Choroid plexus epithelial cell (primary cell): ENCODE measurements at regions not wholly inside any gene's neighbourhood (a gene's known extent, or its start where the extent isn't known, plus 50 kb on each side); places are given as distances from the start of the nearest gene placed in this dataset.

Experiments
- DNase-seq: peaks from one replicate; pipeline ENCODE4 v3.0.0-alpha.2; 2010; ENCODE audit warnings: low read depth
- H3K4me3 ChIP-seq: 2 replicates; pipeline ENCODE4 v1.5.1; 2011; ENCODE audit warnings: low read depth, mild to moderate bottlenecking, control low read depth, low read length, moderate library complexity
- CTCF ChIP-seq: conservative IDR thresholded peaks from 2 replicates; pipeline ENCODE4 v1.5.1; 2011; ENCODE audit warnings: low read depth, mild to moderate bottlenecking, control low read depth, inconsistent platforms, low read length, moderate library complexity

- TF ChIP-seq CTCF = no peak
- DNase-seq = no peak
- H3K4me3 ChIP-seq = no peak overlapping the region
Observed at GRCh38 chr3:176577447-176577846, 619.8 kb downstream of the TBL1XR1 start.

- DNase-seq = peak; percentile 7
- TF ChIP-seq CTCF = no peak
Observed at GRCh38 chr3:176574786-176575185, 622.5 kb downstream of the TBL1XR1 start.

GRCh38 chr3:176571926-176572325 lies 625.4 kb downstream of the TBL1XR1 start:
- DNase-seq = no peak
- no peak for TF ChIP-seq CTCF
- no peak overlapping the region for H3K4me3 ChIP-seq

More at GRCh38 chr3:176574786-176575185, 622.5 kb downstream of the TBL1XR1 start:
- H3K4me3 ChIP-seq = no peak overlapping the region

GRCh38 chr3:176570992-176571391 lies 626.3 kb downstream of the TBL1XR1 start:
- DNase-seq = no peak
- no peak for TF ChIP-seq CTCF
- no peak overlapping the region for H3K4me3 ChIP-seq

- TF ChIP-seq CTCF = no peak
- H3K4me3 ChIP-seq = no peak overlapping the region
- no peak for DNase-seq
Observed at GRCh38 chr3:176568189-176568588, 629.1 kb downstream of the TBL1XR1 start.

GRCh38 chr3:176566757-176567156 lies 630.5 kb downstream of the TBL1XR1 start:
- no peak overlapping the region for H3K4me3 ChIP-seq
- no peak for DNase-seq
- no peak for TF ChIP-seq CTCF

- DNase-seq = no peak
- TF ChIP-seq CTCF = no peak
- H3K4me3 ChIP-seq = no peak overlapping the region
Observed at GRCh38 chr3:176562331-176562730, 635.0 kb downstream of the TBL1XR1 start.
